Vagina (tissue), 2 donors: ENCODE measurements at regions not wholly inside any gene's neighbourhood (a gene's known extent, or its start where the extent isn't known, plus 50 kb on each side); places are given as distances from the start of the nearest gene placed in this dataset.

Experiments used
- CTCF ChIP-seq, 3 experiments: fragments of 450-650 bp in 2 of 3; fragments of 200-600 bp in 1 of 3; sonication (generic) in 1 of 3; IDR thresholded peaks; one replicate each; pipeline ENCODE4 v1.5.1; 2017 to 2019; ENCODE audit warnings: antibody characterized with exemption in 3 of 3, mild to moderate bottlenecking in 2 of 3, moderate library complexity in 2 of 3
- POLR2A ChIP-seq, 2 donors: fragments of 450-650 bp; IDR thresholded peaks; one replicate each; pipeline ENCODE4 v1.6.1; 2017; ENCODE audit warnings: antibody characterized with exemption in 2 of 2, mild to moderate bottlenecking in 2 of 2, moderate library complexity in 2 of 2
- POLR2AphosphoS5 ChIP-seq, 2 donors: sonication (generic); formaldehyde crosslinking; IDR thresholded peaks; one replicate each; pipeline ENCODE4 v1.9.0; 2017; ENCODE audit warnings: antibody characterized with exemption in 2 of 2, mild to moderate bottlenecking in 2 of 2, low read depth in 1 of 2; ENCODE audit not compliant: insufficient read depth in 1 of 2

DNA sequence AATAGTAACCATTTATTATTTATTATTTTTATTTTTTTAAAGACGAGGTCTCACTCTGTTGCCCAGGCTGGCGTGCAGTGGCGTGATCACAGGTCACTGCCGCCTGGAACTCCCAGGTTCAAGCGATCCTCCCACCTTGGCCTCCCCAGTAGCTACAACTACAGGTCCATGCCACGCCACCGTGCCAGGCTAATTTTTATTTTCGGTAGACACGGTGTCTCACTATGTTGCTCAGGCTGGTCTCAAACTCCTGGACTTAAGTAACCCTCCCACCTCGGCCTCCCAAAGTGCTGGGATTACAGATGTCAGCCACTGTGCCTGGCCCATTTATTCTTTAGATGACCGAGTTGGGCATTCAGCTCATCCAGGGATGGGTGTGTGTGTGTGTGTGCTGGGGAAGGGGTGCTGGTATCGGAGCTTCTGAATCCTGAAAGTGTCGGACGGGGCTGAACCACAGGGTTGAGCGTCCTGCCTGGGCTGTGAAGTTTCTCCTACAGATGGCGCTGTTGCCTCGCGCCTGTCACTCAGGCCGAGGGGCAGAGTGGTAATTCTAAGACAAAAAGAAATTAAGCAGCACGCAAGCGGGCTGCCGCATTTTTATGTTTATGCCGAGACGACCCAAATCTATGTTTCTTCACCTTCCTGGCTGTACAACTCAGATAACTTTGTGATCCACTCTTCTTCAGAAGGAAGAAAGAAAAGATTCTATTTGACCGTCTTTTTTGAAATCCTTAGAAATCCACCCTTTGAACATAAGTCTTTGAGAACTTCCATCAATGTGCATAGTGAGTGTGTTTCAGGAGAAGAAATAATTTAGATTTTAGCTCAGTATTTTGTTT, 252.8 kb downstream of the CDH26 start:
- no peak for TF ChIP-seq POLR2A (IDR thresholded peaks at IDR 0.05)
- peak; percentile 65 to 75 (median 67) for TF ChIP-seq CTCF (IDR thresholded peaks at IDR 0.05)
- no peak for TF ChIP-seq POLR2AphosphoS5 (IDR thresholded peaks at IDR 0.05; ENCODE audit: insufficient read depth in 1 of 2, low read depth in 1 of 2)
